NCI-H524 (cell line): ENCODE measurements at regions not wholly inside any gene's neighbourhood (a gene's known extent, or its start where the extent isn't known, plus 50 kb on each side); places are given as distances from the start of the nearest gene placed in this dataset.

Experiments used
- DNase-seq, 2 experiments: peaks; one replicate each; lab custom pipeline; 2025; lab: John Stamatoyannopoulos, UW

- peak; percentile 24 to 60 for DNase-seq
These were observed 251.8 kb upstream of the RORA start for GRCh38 chr15:61480863-61481262.

GRCh38 chr15:61480295-61480694, 251.2 kb upstream of the RORA start:
- DNase-seq: no peak

- no peak for DNase-seq
These were observed 250.5 kb upstream of the RORA start for GRCh38 chr15:61479613-61480012.

- DNase-seq: no peak
These were observed 247.6 kb upstream of the RORA start for GRCh38 chr15:61476741-61477140.

GRCh38 chr15:61474796-61475195, 245.7 kb upstream of the RORA start:
- DNase-seq: no peak

- no peak for DNase-seq
These were observed 238.7 kb upstream of the RORA start for GRCh38 chr15:61467823-61468222.

GRCh38 chr15:61459785-61460707, 230.9 kb upstream of the RORA start:
- no peak for DNase-seq

- no peak for DNase-seq
These were observed 228.1 kb upstream of the RORA start for GRCh38 chr15:61457050-61457733.

GRCh38 chr15:61449186-61449702, 220.1 kb upstream of the RORA start:
- DNase-seq: no peak

- no peak for DNase-seq
These were observed 218.9 kb upstream of the RORA start for GRCh38 chr15:61447981-61448380.

GRCh38 chr15:61444585-61444984, 215.5 kb upstream of the RORA start:
- DNase-seq: no peak

GRCh38 chr15:61442821-61443220, 213.7 kb upstream of the RORA start:
- DNase-seq: no peak

- DNase-seq: no peak
These were observed 212.8 kb upstream of the RORA start for GRCh38 chr15:61441891-61442290.

GRCh38 chr15:61426466-61426865, 197.4 kb upstream of the RORA start:
- DNase-seq: no peak

GRCh38 chr15:61425934-61426333, 196.8 kb upstream of the RORA start:
- DNase-seq: no peak

GRCh38 chr15:61422773-61423172, 193.7 kb upstream of the RORA start:
- DNase-seq: no peak

- DNase-seq: no peak
These were observed 192.8 kb upstream of the RORA start for GRCh38 chr15:61421938-61422337.

GRCh38 chr15:61421470-61421869, 192.4 kb upstream of the RORA start:
- DNase-seq: no peak

- DNase-seq: no peak
These were observed 191.4 kb upstream of the RORA start for GRCh38 chr15:61420546-61420945.

GRCh38 chr15:61415617-61416120, 186.6 kb upstream of the RORA start:
- peak in 1 of 2 experiments; percentile 7 for DNase-seq

- DNase-seq: peak in 1 of 2 experiments; percentile 7
These were observed 182.9 kb upstream of the RORA start for GRCh38 chr15:61411902-61412510.

GRCh38 chr15:61410662-61411061, 181.6 kb upstream of the RORA start:
- no peak for DNase-seq
